B cell (primary cell): ENCODE measurements at regions not wholly inside any gene's neighbourhood (a gene's known extent, or its start where the extent isn't known, plus 50 kb on each side); places are given as distances from the start of the nearest gene placed in this dataset.

Experiments
- ATAC-seq: fragments of 200-7000 bp; cut with Tn5 transposase; one replicate; pipeline ENCODE4 v1.10.0; 2021; ENCODE audit warnings: low read depth, mild to moderate bottlenecking, moderate number of reproducible peaks, moderate library complexity
- CTCF ChIA-PET: fragments of 350-600 bp; sonication (Branson Sonifier 250); formaldehyde crosslinking; loops from one replicate; lab custom pipeline; 2021; ENCODE audit warnings: antibody characterized with exemption, inconsistent platforms; lab: Charles Lee
- POLR2A ChIA-PET: fragments of 350-600 bp; sonication (Branson Sonifier 250); formaldehyde crosslinking; loops from one replicate; lab custom pipeline; 2021; ENCODE audit warnings: antibody characterized with exemption; lab: Charles Lee
- DNase-seq: peaks from one replicate; pipeline ENCODE4 v3.0.0; 2013
- H2AFZ ChIP-seq: 2 replicates; pipeline ENCODE4 v1.6.1; 2012; ENCODE audit warnings: mild to moderate bottlenecking, low read depth, low read length; ENCODE audit not compliant: insufficient read depth, poor library complexity, severe bottlenecking
- H3K27ac ChIP-seq, 2 donors: 1 replicate in 1 of 2; 2 replicates in 1 of 2; pipeline ENCODE4 v1.5.1; 2012 to 2013; ENCODE audit warnings: low read length in 2 of 2, mild to moderate bottlenecking in 2 of 2, moderate library complexity in 1 of 2
- H3K27me3 ChIP-seq, 4 experiments: fragments of 200-600 bp in 1 of 4; sonication (generic) in 1 of 4; replicated peaks in 1 of 4; 1 replicate in 2 of 4; 2 replicates in 2 of 4; pipeline versions ENCODE4 v1.6.1 to v1.7.0; 2013 to 2016; ENCODE audit warnings: low read length in 3 of 4, mild to moderate bottlenecking in 2 of 4, mixed read lengths in 1 of 4, moderate library complexity in 1 of 4; ENCODE audit not compliant: insufficient read depth in 4 of 4, control insufficient read depth in 3 of 4; ENCODE audit errors: control extremely low read depth in 1 of 4
- H3K36me3 ChIP-seq, 2 experiments: replicated peaks in 1 of 2; 1 replicate in 1 of 2; 2 replicates in 1 of 2; pipeline versions ENCODE4 v1.6.1 to v1.7.1; 2013; ENCODE audit warnings: low read length in 1 of 2; ENCODE audit not compliant: insufficient read depth in 2 of 2, control insufficient read depth in 1 of 2; ENCODE audit errors: control extremely low read depth in 1 of 2, extremely low read depth in 1 of 2
- H3K4me1 ChIP-seq, 2 donors: fragments of 200-600 bp in 1 of 2; sonication (generic) in 1 of 2; 1 replicate in 1 of 2; 2 replicates in 1 of 2; pipeline versions ENCODE4 v1.5.1 to v1.6.1; 2013 to 2017; ENCODE audit warnings: low read length in 2 of 2; ENCODE audit not compliant: control insufficient read depth in 2 of 2, insufficient read depth in 2 of 2
- H3K4me2 ChIP-seq: replicated peaks from 2 replicates; pipeline ENCODE3; 2012; ENCODE audit warnings: mild to moderate bottlenecking, low read depth, low read length; ENCODE audit not compliant: poor library complexity, severe bottlenecking
- H3K4me3 ChIP-seq, 5 experiments: fragments of 200-600 bp in 1 of 5; sonication (generic) in 1 of 5; 1 replicate in 3 of 5; 2 replicates in 2 of 5; pipeline versions ENCODE4 v1.5.1 to v1.7.0; 2011 to 2016; ENCODE audit warnings: low read length in 4 of 5, mild to moderate bottlenecking in 4 of 5, low read depth in 2 of 5, control low read depth in 1 of 5, moderate library complexity in 1 of 5; ENCODE audit not compliant: insufficient read depth in 1 of 5; ENCODE audit errors: control extremely low read depth in 1 of 5, extremely low read depth in 1 of 5
- H3K79me2 ChIP-seq: fragments of 200-600 bp; sonication (generic); one replicate; pipeline ENCODE4 v1.6.0; 2016; ENCODE audit warnings: low read length; ENCODE audit not compliant: control insufficient read depth, insufficient read depth
- H3K9ac ChIP-seq: fragments of 200-600 bp; sonication (generic); 2 replicates; pipeline ENCODE4 v1.6.1; 2017; ENCODE audit warnings: mild to moderate bottlenecking, low read length, moderate library complexity
- H3K9me3 ChIP-seq, 3 donors: one replicate each; pipeline versions ENCODE4 v1.6.1 to v1.7.1; 2013; ENCODE audit warnings: low read length in 2 of 3; ENCODE audit not compliant: control insufficient read depth in 2 of 3, insufficient read depth in 1 of 3; ENCODE audit errors: control extremely low read depth in 1 of 3
- H4K20me1 ChIP-seq: 2 replicates; pipeline ENCODE4 v1.6.0; 2012; ENCODE audit warnings: mild to moderate bottlenecking, low read length; ENCODE audit not compliant: insufficient read depth, control insufficient read depth, poor library complexity, severe bottlenecking
- H3K27ac Mint-ChIP-seq: one replicate; pipeline ENCODE4 v1.8.0; 2021; ENCODE audit warnings: mixed read lengths
- H3K27me3 Mint-ChIP-seq: one replicate; pipeline ENCODE4 v1.8.0; 2021; ENCODE audit warnings: mixed read lengths
- H3K4me1 Mint-ChIP-seq: one replicate; pipeline ENCODE4 v1.8.0; 2021; ENCODE audit warnings: mixed read lengths
- H3K4me3 Mint-ChIP-seq: one replicate; pipeline ENCODE4 v1.8.0; 2021; ENCODE audit warnings: mixed read lengths
- H3K9me3 Mint-ChIP-seq: one replicate; pipeline ENCODE4 v1.8.0; 2022; ENCODE audit warnings: mixed read lengths; ENCODE audit not compliant: insufficient read depth
- EZH2 ChIP-seq: IDR thresholded peaks from 2 replicates; pipeline ENCODE4 v1.6.1; 2012; ENCODE audit warnings: borderline replicate concordance, low read depth, mild to moderate bottlenecking, moderate library complexity, low read length; ENCODE audit not compliant: insufficient read depth, poor library complexity, severe bottlenecking
- WGBS: methylation state at CpG from one replicate; pipeline ENCODE4 v1.1.5; 2013; ENCODE audit warnings: missing lambda C conversion rate; ENCODE audit not compliant: insufficient coverage; 5-methylcytosine and 5-hydroxymethylcytosine counted together
- intact Hi-C: fragments of 100-400 bp; cut with micrococcal nuclease; formaldehyde crosslinking; loops from one replicate; pipeline ENCODE4 v1.10.0; 2022
- TF ChIP-seq, protein P1 (sequence below): fragments of 200-600 bp; IDR thresholded peaks from one replicate; pipeline ENCODE4 v1.8.0; 2022; ENCODE audit warnings: antibody characterized with exemption, mild to moderate bottlenecking

DNA sequence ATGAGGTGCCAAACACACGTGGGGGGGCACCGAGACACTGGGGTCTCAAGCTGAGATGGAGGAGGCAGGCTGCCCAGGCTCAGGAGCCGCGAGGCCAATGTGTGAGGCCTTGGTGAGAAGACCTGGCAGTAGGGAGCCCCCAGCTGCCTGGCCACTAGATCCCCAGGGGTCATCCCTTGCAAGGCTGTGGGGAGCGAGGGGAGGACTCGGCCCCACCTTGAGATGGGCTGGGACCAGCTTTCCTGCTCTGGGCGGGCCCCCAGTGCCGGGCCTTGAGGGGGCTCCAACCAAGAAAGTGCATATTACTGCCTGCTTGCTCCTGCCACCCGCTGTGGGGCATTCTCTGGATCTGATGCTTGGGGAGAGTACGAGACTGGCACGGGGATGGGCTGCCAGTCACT lies 107.0 kb downstream of the CTTN start:
- Mint-ChIP-seq H3K4me3 (no peak overlapping the region), H3K4me1 (no peaks in the 10 kb centered on the region), H3K9me3 (no peaks in the 10 kb centered on the region), H3K27me3 (peaks cover 4% of the 10 kb centered on the region), H3K27ac (no peak overlapping the region)
- POLR2A ChIA-PET: no interaction called here
- Histone ChIP-seq H3K27ac (no peak overlapping the region), H3K4me1 (no peaks in the 10 kb centered on the region), H2AFZ (no peak overlapping the region), H3K9ac (no peak overlapping the region), H4K20me1 (no peaks in the 10 kb centered on the region), H3K9me3 (peaks cover 0 to 16% (median 0%) of the 10 kb centered on the region in 3 donors), H3K4me2 (no peak overlapping the region), H3K27me3 (peaks cover 0 to 4% (median 0%) of the 10 kb centered on the region in 4 experiments), H3K4me3 (no peak overlapping the region), H3K36me3 (no peaks in the 10 kb centered on the region), H3K79me2 (no peaks in the 10 kb centered on the region)
- no peak for ATAC-seq
- intact Hi-C loops: no loop called here
- TF ChIP-seq EZH2: no peak
- TF ChIP-seq, protein P1, sequence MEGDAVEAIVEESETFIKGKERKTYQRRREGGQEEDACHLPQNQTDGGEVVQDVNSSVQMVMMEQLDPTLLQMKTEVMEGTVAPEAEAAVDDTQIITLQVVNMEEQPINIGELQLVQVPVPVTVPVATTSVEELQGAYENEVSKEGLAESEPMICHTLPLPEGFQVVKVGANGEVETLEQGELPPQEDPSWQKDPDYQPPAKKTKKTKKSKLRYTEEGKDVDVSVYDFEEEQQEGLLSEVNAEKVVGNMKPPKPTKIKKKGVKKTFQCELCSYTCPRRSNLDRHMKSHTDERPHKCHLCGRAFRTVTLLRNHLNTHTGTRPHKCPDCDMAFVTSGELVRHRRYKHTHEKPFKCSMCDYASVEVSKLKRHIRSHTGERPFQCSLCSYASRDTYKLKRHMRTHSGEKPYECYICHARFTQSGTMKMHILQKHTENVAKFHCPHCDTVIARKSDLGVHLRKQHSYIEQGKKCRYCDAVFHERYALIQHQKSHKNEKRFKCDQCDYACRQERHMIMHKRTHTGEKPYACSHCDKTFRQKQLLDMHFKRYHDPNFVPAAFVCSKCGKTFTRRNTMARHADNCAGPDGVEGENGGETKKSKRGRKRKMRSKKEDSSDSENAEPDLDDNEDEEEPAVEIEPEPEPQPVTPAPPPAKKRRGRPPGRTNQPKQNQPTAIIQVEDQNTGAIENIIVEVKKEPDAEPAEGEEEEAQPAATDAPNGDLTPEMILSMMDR: no peak
- CTCF ChIA-PET: no interaction called here
- no peak for DNase-seq
- WGBS: 80% methylated on average over 11 of the region's 11 CpGs

DNA sequence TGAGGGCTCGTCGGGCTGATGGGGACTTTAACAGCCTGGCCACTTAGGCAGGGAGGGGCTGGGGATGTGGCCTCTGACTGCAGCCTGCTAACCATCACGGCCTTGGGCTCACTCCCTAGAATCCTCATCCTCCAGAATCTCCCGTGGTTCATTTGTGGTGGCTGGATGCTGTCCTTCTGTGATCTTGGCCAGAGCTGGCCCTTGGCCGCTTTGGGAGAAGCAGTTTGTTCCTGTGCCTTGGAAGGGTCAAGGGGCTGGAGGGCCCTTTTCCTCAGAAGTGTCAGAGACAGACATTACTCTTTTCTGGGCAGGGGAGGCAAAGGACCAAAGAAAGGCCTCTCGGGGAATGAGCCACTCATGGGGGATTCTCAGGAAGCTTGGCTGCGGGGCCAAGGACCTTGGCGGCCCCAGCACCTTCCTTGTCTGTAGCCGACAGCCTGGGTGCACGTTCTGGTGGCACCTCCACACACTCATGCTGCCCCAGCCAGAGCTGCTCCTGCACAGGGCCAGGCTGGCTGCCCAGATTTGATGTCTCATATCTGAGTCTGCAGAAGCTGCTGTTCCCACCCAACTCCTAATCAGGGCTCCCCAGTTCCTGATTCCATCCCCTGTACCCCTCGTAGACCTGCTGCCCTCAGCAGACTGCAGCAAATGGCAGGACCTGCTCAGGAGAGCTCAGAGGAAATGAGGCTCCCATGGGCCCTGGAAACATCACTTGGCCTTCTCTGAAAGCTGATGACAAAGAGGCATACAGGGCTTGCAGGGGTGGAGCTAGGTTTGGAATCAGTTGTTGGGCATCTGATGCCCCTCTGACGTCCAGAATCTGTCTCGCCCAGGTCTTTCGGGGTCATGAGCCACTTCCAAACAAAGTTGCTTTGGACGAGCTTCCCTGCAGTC lies 107.7 kb downstream of the CTTN start:
- Mint-ChIP-seq H3K27ac (no peak overlapping the region), H3K4me3 (no peak overlapping the region), H3K9me3 (peaks cover 4% of the 10 kb centered on the region), H3K27me3 (peaks cover 4% of the 10 kb centered on the region), H3K4me1 (no peaks in the 10 kb centered on the region)
- DNase-seq: no peak
- no peak overlapping the region for H3K4me3 ChIP-seq
- H3K79me2 ChIP-seq: no peaks in the 10 kb centered on the region
- CTCF ChIA-PET: no interaction called here
- peaks cover 0 to 23% (median 0%) of the 10 kb centered on the region in 3 donors for H3K9me3 ChIP-seq
- ATAC-seq: no peak
- H3K27ac ChIP-seq: no peak overlapping the region
- no peaks in the 10 kb centered on the region for H3K4me1 ChIP-seq
- POLR2A ChIA-PET: no interaction called here
- H4K20me1 ChIP-seq: no peaks in the 10 kb centered on the region
- no peak for TF ChIP-seq EZH2
- TF ChIP-seq, protein P1: no peak
- no peaks in the 10 kb centered on the region for H3K36me3 ChIP-seq
- 81% methylated on average over 14 of the region's 15 CpGs for WGBS
- no peak overlapping the region for H2AFZ ChIP-seq
- no peak overlapping the region for H3K9ac ChIP-seq
- intact Hi-C loops: no loop called here
- peaks cover 0 to 4% (median 0%) of the 10 kb centered on the region in 4 experiments for H3K27me3 ChIP-seq
- H3K4me2 ChIP-seq: no peak overlapping the region
